ENCODE measurements at regions not wholly inside any gene's neighbourhood (a gene's known extent, or its start where the extent isn't known, plus 50 kb on each side); places are given as distances from the start of the nearest gene placed in this dataset.

GRCh38 chr14:105859717-105860614 is 333.6 kb downstream of the TMEM121 start:
- no peak for TF ChIP-seq POLR2A (IDR thresholded peaks at IDR 0.05)
- TF ChIP-seq, protein P1, sequence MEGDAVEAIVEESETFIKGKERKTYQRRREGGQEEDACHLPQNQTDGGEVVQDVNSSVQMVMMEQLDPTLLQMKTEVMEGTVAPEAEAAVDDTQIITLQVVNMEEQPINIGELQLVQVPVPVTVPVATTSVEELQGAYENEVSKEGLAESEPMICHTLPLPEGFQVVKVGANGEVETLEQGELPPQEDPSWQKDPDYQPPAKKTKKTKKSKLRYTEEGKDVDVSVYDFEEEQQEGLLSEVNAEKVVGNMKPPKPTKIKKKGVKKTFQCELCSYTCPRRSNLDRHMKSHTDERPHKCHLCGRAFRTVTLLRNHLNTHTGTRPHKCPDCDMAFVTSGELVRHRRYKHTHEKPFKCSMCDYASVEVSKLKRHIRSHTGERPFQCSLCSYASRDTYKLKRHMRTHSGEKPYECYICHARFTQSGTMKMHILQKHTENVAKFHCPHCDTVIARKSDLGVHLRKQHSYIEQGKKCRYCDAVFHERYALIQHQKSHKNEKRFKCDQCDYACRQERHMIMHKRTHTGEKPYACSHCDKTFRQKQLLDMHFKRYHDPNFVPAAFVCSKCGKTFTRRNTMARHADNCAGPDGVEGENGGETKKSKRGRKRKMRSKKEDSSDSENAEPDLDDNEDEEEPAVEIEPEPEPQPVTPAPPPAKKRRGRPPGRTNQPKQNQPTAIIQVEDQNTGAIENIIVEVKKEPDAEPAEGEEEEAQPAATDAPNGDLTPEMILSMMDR (IDR thresholded peaks at IDR 0.05) = no peak
- H3K36me3 ChIP-seq = no peaks in the 10 kb centered on the region
- peaks cover 0 to 3% of the 10 kb centered on the region in 2 donors for H3K9me3 ChIP-seq
- DNase-seq = peak; percentile 5
- intact Hi-C loops (cut with DNase I; ENCODE audit: low total_unique reads) = no loop called here
- no peaks in the 10 kb centered on the region for H3K4me1 ChIP-seq
- no peaks in the 10 kb centered on the region for H3K27me3 ChIP-seq
- no peak overlapping the region for H3K4me3 ChIP-seq
- no peak overlapping the region for H3K27ac ChIP-seq

- H3K9me3 ChIP-seq = peaks cover 0 to 3% of the 10 kb centered on the region in 2 donors
- no peak overlapping the region for H3K27ac ChIP-seq
- DNase-seq = peak; percentile 5 to 6
- TF ChIP-seq, protein P1 (IDR thresholded peaks at IDR 0.05) = no peak
- TF ChIP-seq POLR2A (IDR thresholded peaks at IDR 0.05) = no peak
- H3K27me3 ChIP-seq = no peaks in the 10 kb centered on the region
- intact Hi-C loops (cut with DNase I; ENCODE audit: low total_unique reads) = no loop called here
- H3K4me3 ChIP-seq = no peak overlapping the region
- no peaks in the 10 kb centered on the region for H3K36me3 ChIP-seq
- H3K4me1 ChIP-seq = no peaks in the 10 kb centered on the region
Measured at GRCh38 chr14:105860615-105861580, 334.5 kb downstream of the TMEM121 start.

DNA sequence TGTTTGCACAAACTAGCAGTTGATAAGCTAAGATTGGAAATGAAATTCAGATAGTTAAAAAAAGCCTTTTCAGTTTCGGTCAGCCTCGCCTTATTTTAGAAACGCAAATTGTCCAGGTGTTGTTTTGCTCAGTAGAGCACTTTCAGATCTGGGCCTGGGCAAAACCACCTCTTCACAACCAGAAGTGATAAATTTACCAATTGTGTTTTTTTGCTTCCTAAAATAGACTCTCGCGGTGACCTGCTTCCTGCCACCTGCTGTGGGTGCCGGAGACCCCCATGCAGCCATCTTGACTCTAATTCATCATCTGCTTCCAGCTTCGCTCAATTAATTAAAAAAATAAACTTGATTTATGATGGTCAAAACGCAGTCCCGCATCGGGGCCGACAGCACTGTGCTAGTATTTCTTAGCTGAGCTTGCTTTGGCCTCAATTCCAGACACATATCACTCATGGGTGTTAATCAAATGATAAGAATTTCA is 335.6 kb downstream of the TMEM121 start:
- Histone ChIP-seq H3K9me3 (no peaks in the 10 kb centered on the region), H3K36me3 (no peaks in the 10 kb centered on the region), H3K4me3 (no peak overlapping the region), H3K27me3 (no peaks in the 10 kb centered on the region), H3K4me1 (no peaks in the 10 kb centered on the region), H3K27ac (no peak overlapping the region)
- DNase-seq = no peak
- intact Hi-C loops (cut with DNase I; ENCODE audit: low total_unique reads) = no loop called here
- no peak for TF ChIP-seq POLR2A (IDR thresholded peaks at IDR 0.05)
- TF ChIP-seq, protein P1 (IDR thresholded peaks at IDR 0.05) = no peak

DNA sequence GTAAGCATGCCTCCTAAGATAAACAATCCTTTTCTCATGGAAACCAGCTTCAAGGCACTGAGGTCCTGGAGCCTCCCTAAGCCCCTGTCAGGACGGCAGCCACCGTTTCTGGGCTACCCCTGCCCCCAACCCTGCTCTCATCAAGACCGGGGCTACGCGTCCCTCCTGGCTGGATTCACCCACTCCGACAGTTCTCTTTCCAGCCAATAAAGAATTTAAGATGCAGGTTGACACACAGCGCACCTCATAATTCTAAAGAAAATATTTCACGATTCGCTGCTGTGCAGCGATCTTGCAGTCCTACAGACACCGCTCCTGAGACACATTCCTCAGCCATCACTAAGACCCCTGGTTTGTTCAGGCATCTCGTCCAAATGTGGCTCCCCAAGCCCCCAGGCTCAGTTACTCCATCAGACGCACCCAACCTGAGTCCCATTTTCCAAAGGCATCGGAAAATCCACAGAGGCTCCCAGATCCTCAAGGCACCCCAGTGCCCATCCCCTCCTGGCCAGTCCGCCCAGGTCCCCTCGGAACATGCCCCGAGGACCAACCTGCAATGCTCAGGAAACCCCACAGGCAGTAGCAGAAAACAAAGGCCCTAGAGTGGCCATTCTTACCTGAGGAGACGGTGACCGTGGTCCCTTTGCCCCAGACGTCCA is 336.3 kb downstream of the TMEM121 start:
- TF ChIP-seq, protein P1 (IDR thresholded peaks at IDR 0.05) = no peak
- no peak overlapping the region for H3K27ac ChIP-seq
- H3K4me3 ChIP-seq = no peak overlapping the region
- H3K9me3 ChIP-seq = no peaks in the 10 kb centered on the region
- DNase-seq = peak in 1 of 2 donors; percentile 4
- H3K36me3 ChIP-seq = no peaks in the 10 kb centered on the region
- no peaks in the 10 kb centered on the region for H3K27me3 ChIP-seq
- intact Hi-C loops (cut with DNase I; ENCODE audit: low total_unique reads) = no loop called here
- H3K4me1 ChIP-seq = no peaks in the 10 kb centered on the region
